Stimulated activated naive CD8-positive, alpha-beta T cell treated with anti-CD3 and anti-CD28 coated beads, Interleukin-15, Interleukin-2, amounts not matched to agents 100 U/mL and 50 U/mL, for 24 hours (primary cell): ENCODE measurements at regions not wholly inside any gene's neighbourhood (a gene's known extent, or its start where the extent isn't known, plus 50 kb on each side); places are given as distances from the start of the nearest gene placed in this dataset.
A peak's percentile ranks its signal among the peaks of the same experiment; 100 is the strongest.

Experiments
- ATAC-seq: fragments of 150-1000 bp; cut with Tn5 transposase; one replicate; pipeline ENCODE4 v1.10.0; 2021
- DNase-seq: peaks from one replicate; pipeline ENCODE4 v3.0.0; 2021

GRCh38 chr9:89883401-89884341 is 278.9 kb downstream of the GADD45G start:
- no peak for DNase-seq
- no peak for ATAC-seq

- DNase-seq (no peak), ATAC-seq (no peak)
These were observed 279.7 kb downstream of the GADD45G start for GRCh38 chr9:89884356-89885083.

GRCh38 chr9:89885156-89885555 is 280.3 kb downstream of the GADD45G start:
- peak; percentile 0 for DNase-seq
- no peak for ATAC-seq

- peak; percentile 1 for DNase-seq
These were observed 281.5 kb downstream of the GADD45G start for GRCh38 chr9:89886281-89886700.

GRCh38 chr9:89887286-89887685 is 282.5 kb downstream of the GADD45G start:
- DNase-seq = peak; percentile 0
- no peak for ATAC-seq

More at GRCh38 chr9:89886281-89886700, 281.5 kb downstream of the GADD45G start:
- ATAC-seq = no peak

- ATAC-seq (no peak), DNase-seq (no peak)
These were observed 283.4 kb downstream of the GADD45G start for GRCh38 chr9:89888233-89888632.

GRCh38 chr9:89888677-89889076 is 283.9 kb downstream of the GADD45G start:
- DNase-seq (no peak), ATAC-seq (no peak)

GRCh38 chr9:89889865-89890264 is 285.1 kb downstream of the GADD45G start:
- no peak for DNase-seq

GRCh38 chr9:89890326-89890980 is 285.6 kb downstream of the GADD45G start:
- no peak for DNase-seq
- no peak for ATAC-seq

More at GRCh38 chr9:89889865-89890264, 285.1 kb downstream of the GADD45G start:
- ATAC-seq = peak; percentile 14

- ATAC-seq = no peak
These were observed 286.4 kb downstream of the GADD45G start for GRCh38 chr9:89891221-89891590.

GRCh38 chr9:89891591-89892304 is 286.9 kb downstream of the GADD45G start:
- DNase-seq (no peak), ATAC-seq (no peak)

More at GRCh38 chr9:89891221-89891590, 286.4 kb downstream of the GADD45G start:
- DNase-seq = no peak

GRCh38 chr9:89892920-89893319 is 288.1 kb downstream of the GADD45G start:
- ATAC-seq (no peak), DNase-seq (no peak)

GRCh38 chr9:89893886-89894285 is 289.1 kb downstream of the GADD45G start:
- DNase-seq (no peak), ATAC-seq (no peak)

- no peak for DNase-seq
- no peak for ATAC-seq
These were observed 292.1 kb downstream of the GADD45G start for GRCh38 chr9:89896806-89897340.

- DNase-seq (no peak), ATAC-seq (no peak)
These were observed 294.8 kb downstream of the GADD45G start for GRCh38 chr9:89899573-89899972.

- DNase-seq (no peak), ATAC-seq (no peak)
These were observed 297.1 kb downstream of the GADD45G start for GRCh38 chr9:89901920-89902319.

GRCh38 chr9:89902450-89903140 is 297.8 kb downstream of the GADD45G start:
- DNase-seq = no peak

GRCh38 chr9:89903141-89903475 is 298.3 kb downstream of the GADD45G start:
- no peak for ATAC-seq
- DNase-seq = no peak

More at GRCh38 chr9:89902450-89903140, 297.8 kb downstream of the GADD45G start:
- ATAC-seq = no peak

- DNase-seq (no peak), ATAC-seq (no peak)
These were observed 301.0 kb downstream of the GADD45G start for GRCh38 chr9:89905606-89906338.
